ENCODE measurements at regions not wholly inside any gene's neighbourhood (a gene's known extent, or its start where the extent isn't known, plus 50 kb on each side); places are given as distances from the start of the nearest gene placed in this dataset.

DNA sequence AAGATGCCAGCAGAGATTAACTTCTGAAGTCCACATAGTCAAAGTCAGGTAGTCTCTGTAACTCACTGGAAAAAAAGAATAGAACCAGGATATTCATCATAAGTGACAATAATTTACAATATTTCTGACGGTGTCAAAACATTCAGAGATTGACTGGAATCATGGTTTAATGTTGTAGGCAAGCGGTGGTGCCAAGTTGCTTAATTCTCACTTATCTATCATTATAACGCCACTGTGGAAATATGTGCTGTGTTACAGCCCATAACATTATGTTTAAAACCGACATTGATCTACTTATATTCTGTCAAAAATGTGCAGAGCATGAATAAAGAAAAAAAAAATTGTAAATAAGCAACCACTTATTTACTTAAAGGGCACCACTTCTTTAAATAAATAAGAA, 801.7 kb downstream of the DIPK2A start:
- TF ChIP-seq, protein P1, sequence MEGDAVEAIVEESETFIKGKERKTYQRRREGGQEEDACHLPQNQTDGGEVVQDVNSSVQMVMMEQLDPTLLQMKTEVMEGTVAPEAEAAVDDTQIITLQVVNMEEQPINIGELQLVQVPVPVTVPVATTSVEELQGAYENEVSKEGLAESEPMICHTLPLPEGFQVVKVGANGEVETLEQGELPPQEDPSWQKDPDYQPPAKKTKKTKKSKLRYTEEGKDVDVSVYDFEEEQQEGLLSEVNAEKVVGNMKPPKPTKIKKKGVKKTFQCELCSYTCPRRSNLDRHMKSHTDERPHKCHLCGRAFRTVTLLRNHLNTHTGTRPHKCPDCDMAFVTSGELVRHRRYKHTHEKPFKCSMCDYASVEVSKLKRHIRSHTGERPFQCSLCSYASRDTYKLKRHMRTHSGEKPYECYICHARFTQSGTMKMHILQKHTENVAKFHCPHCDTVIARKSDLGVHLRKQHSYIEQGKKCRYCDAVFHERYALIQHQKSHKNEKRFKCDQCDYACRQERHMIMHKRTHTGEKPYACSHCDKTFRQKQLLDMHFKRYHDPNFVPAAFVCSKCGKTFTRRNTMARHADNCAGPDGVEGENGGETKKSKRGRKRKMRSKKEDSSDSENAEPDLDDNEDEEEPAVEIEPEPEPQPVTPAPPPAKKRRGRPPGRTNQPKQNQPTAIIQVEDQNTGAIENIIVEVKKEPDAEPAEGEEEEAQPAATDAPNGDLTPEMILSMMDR (conservative IDR thresholded peaks at IDR 0.05; ENCODE audit: low read depth, low read length), result no peak
- TF ChIP-seq EZH2 (IDR thresholded peaks at IDR 0.05; ENCODE audit: borderline replicate concordance, low read depth, low read length, poor library complexity, severe bottlenecking), result no peak

Measured in A673 (cell line).